Keratinocyte (primary cell): ENCODE measurements at regions not wholly inside any gene's neighbourhood (a gene's known extent, or its start where the extent isn't known, plus 50 kb on each side); places are given as distances from the start of the nearest gene placed in this dataset.
"Not testable (repeated sequence)": the region's sequence is repeated elsewhere in the genome, so short reads cannot be mapped to it uniquely, and the experiment has no call there.

Experiments
- EZH2 ChIP-seq: IDR thresholded peaks from one replicate; pipeline ENCODE4 v1.6.1; 2012; ENCODE audit warnings: inconsistent platforms, mild to moderate bottlenecking, low read length, moderate library complexity
- TF ChIP-seq, protein P1 (sequence below), 3 experiments: IDR thresholded peaks in 1 of 3; conservative IDR thresholded peaks in 1 of 3; optimal IDR thresholded peaks in 1 of 3; 2 replicates in 2 of 3; 3 replicates in 1 of 3; pipeline versions ENCODE3 to v1.5.1; 2011; ENCODE audit warnings: low read length in 3 of 3, mild to moderate bottlenecking in 3 of 3, moderate library complexity in 2 of 3, control low read depth in 1 of 3, inconsistent platforms in 1 of 3; ENCODE audit not compliant: insufficient read depth in 2 of 3; ENCODE audit errors: extremely low read depth in 1 of 3

DNA sequence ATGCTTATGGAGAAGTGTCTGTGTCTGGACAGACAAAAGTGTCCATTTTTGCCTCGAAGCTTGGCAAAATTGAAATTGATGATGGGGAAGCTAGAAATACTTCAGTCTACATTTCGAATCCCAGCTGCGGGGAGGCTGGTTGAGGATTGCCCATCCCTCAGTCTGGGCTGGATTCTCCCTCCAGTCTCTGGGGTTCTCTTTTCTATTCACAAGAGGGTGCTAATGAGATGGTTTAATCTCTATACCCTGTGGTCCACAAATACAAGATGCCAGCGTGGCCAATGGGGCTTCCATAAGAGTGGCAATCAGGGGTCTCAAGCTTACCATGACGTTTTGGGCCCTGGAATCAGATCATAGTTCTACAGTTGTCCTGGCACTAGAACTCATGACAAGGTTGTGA lies 78.9 kb downstream of the GOLGA8T start:
- TF ChIP-seq, protein P1, sequence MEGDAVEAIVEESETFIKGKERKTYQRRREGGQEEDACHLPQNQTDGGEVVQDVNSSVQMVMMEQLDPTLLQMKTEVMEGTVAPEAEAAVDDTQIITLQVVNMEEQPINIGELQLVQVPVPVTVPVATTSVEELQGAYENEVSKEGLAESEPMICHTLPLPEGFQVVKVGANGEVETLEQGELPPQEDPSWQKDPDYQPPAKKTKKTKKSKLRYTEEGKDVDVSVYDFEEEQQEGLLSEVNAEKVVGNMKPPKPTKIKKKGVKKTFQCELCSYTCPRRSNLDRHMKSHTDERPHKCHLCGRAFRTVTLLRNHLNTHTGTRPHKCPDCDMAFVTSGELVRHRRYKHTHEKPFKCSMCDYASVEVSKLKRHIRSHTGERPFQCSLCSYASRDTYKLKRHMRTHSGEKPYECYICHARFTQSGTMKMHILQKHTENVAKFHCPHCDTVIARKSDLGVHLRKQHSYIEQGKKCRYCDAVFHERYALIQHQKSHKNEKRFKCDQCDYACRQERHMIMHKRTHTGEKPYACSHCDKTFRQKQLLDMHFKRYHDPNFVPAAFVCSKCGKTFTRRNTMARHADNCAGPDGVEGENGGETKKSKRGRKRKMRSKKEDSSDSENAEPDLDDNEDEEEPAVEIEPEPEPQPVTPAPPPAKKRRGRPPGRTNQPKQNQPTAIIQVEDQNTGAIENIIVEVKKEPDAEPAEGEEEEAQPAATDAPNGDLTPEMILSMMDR (optimal IDR thresholded peaks at IDR 0.05 in 1 of 3, IDR thresholded peaks at IDR 0.05 in 1 of 3, conservative IDR thresholded peaks at IDR 0.05 in 1 of 3; ENCODE audit: extremely low read depth in 1 of 3, insufficient read depth in 2 of 3, low read length in 3 of 3), result not testable (repeated sequence)
- not testable (repeated sequence) for TF ChIP-seq EZH2
